ENCODE measurements at regions not wholly inside any gene's neighbourhood (a gene's known extent, or its start where the extent isn't known, plus 50 kb on each side); places are given as distances from the start of the nearest gene placed in this dataset.

DNA sequence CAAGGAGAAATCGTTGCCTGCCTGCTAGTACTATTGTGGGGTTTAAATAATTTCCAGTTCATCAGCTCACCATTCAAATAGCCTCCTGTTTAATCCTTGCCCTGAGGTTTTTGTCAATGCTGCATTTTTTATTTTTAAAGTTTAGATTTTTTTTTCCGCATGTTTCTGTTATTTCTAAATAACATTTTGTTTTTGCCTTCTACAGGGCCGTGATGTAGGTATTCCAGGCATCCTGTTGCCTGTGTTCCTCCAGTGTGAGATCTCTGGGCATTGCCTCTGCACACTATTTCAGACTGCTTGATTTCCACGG lies 124.3 kb downstream of the HSD17B3 start:
- TF ChIP-seq, protein P1, sequence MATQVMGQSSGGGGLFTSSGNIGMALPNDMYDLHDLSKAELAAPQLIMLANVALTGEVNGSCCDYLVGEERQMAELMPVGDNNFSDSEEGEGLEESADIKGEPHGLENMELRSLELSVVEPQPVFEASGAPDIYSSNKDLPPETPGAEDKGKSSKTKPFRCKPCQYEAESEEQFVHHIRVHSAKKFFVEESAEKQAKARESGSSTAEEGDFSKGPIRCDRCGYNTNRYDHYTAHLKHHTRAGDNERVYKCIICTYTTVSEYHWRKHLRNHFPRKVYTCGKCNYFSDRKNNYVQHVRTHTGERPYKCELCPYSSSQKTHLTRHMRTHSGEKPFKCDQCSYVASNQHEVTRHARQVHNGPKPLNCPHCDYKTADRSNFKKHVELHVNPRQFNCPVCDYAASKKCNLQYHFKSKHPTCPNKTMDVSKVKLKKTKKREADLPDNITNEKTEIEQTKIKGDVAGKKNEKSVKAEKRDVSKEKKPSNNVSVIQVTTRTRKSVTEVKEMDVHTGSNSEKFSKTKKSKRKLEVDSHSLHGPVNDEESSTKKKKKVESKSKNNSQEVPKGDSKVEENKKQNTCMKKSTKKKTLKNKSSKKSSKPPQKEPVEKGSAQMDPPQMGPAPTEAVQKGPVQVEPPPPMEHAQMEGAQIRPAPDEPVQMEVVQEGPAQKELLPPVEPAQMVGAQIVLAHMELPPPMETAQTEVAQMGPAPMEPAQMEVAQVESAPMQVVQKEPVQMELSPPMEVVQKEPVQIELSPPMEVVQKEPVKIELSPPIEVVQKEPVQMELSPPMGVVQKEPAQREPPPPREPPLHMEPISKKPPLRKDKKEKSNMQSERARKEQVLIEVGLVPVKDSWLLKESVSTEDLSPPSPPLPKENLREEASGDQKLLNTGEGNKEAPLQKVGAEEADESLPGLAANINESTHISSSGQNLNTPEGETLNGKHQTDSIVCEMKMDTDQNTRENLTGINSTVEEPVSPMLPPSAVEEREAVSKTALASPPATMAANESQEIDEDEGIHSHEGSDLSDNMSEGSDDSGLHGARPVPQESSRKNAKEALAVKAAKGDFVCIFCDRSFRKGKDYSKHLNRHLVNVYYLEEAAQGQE (IDR thresholded peaks at IDR 0.05; ENCODE audit: borderline replicate concordance) = no peak
- TF ChIP-seq EP300 (conservative IDR thresholded peaks at IDR 0.05; ENCODE audit: poor library complexity, severe bottlenecking) = no peak
- TF ChIP-seq MXI1 (conservative IDR thresholded peaks at IDR 0.05; ENCODE audit: poor library complexity, severe bottlenecking) = no peak
- TF ChIP-seq SMC3 (conservative IDR thresholded peaks at IDR 0.05; ENCODE audit: poor library complexity) = no peak
- TF ChIP-seq EZH2 (IDR thresholded peaks at IDR 0.05; ENCODE audit: borderline replicate concordance, insufficient read depth, low read length, poor library complexity, severe bottlenecking) = no peak
- TF ChIP-seq, protein P2, sequence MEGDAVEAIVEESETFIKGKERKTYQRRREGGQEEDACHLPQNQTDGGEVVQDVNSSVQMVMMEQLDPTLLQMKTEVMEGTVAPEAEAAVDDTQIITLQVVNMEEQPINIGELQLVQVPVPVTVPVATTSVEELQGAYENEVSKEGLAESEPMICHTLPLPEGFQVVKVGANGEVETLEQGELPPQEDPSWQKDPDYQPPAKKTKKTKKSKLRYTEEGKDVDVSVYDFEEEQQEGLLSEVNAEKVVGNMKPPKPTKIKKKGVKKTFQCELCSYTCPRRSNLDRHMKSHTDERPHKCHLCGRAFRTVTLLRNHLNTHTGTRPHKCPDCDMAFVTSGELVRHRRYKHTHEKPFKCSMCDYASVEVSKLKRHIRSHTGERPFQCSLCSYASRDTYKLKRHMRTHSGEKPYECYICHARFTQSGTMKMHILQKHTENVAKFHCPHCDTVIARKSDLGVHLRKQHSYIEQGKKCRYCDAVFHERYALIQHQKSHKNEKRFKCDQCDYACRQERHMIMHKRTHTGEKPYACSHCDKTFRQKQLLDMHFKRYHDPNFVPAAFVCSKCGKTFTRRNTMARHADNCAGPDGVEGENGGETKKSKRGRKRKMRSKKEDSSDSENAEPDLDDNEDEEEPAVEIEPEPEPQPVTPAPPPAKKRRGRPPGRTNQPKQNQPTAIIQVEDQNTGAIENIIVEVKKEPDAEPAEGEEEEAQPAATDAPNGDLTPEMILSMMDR (IDR thresholded peaks at IDR 0.05; ENCODE audit: poor library complexity, severe bottlenecking) = no peak
- no peak for TF ChIP-seq TAF1 (IDR thresholded peaks at IDR 0.05; ENCODE audit: low read depth)
- no peak for TF ChIP-seq POLR2AphosphoS5 (IDR thresholded peaks at IDR 0.05)
- TF ChIP-seq RAD21 (conservative IDR thresholded peaks at IDR 0.05) = no peak
- Histone ChIP-seq H3K9me3 (ENCODE audit: low read length) (no peaks in the 10 kb centered on the region), H4K20me1 (ENCODE audit: insufficient read depth) (no peaks in the 10 kb centered on the region), H3K36me3 (ENCODE audit: insufficient read depth, low read length) (no peaks in the 10 kb centered on the region), H3K27ac (ENCODE audit: low read length) (no peak overlapping the region), H3K27me3 (ENCODE audit: insufficient read depth, low read depth, low read length) (no peaks in the 10 kb centered on the region), H3K9me2 (ENCODE audit: insufficient read depth, low read length) (no peaks in the 10 kb centered on the region), H2AFZ (ENCODE audit: low read depth, low read length) (no peak overlapping the region), H3K4me3 (ENCODE audit: low read length) (no peak overlapping the region), H3F3A (ENCODE audit: insufficient read depth, low read length, poor library complexity, severe bottlenecking) (no peaks in the 10 kb centered on the region), H3K4me2 (ENCODE audit: low read length) (no peak overlapping the region), H3K9ac (ENCODE audit: low read length) (no peak overlapping the region), H3K79me2 (replicated peaks; ENCODE audit: insufficient read depth, low read length) (no peaks in the 10 kb centered on the region)

DNA sequence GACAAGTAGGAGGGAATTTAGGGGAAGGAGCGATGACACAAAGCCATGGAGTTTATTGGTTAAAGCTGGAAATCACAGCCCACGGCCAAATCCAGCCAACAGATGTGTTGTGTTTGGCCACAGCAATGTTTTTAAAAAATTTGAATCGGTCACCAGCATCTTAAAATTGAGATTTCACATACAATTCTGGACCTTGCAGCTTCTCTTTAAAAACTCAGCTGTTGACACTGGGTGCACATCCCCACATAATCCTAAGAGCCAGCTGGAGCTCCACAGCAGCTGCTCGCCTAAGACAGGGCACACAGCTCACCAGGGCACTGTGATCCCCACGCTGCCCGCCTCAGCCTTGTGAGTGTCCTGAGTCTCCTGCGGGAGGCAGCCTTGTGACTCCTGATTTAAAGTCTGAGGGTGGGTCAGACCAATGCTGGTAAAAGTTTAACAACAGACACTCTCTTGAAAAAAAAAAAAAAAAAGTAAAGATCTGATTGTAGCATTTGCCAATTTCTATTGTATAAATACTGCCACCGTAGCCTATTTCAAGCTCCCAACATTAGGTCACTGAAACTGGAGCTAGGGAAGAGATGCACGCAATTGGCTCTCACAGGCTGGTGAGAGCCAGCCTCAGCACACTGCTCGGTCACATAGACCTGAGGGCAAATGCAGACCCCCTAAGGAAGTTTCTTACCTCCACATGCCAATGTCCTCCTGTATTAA lies 124.8 kb downstream of the HSD17B3 start:
- H3K4me2 ChIP-seq (ENCODE audit: low read length) = no peak overlapping the region
- H3K4me3 ChIP-seq (ENCODE audit: low read length) = no peak overlapping the region
- no peak for TF ChIP-seq EP300 (conservative IDR thresholded peaks at IDR 0.05; ENCODE audit: poor library complexity, severe bottlenecking)
- no peak for TF ChIP-seq RAD21 (conservative IDR thresholded peaks at IDR 0.05)
- TF ChIP-seq TAF1 (IDR thresholded peaks at IDR 0.05; ENCODE audit: low read depth) = no peak
- no peak overlapping the region for H2AFZ ChIP-seq (ENCODE audit: low read depth, low read length)
- H4K20me1 ChIP-seq (ENCODE audit: insufficient read depth) = no peaks in the 10 kb centered on the region
- H3K9ac ChIP-seq (ENCODE audit: low read length) = no peak overlapping the region
- no peaks in the 10 kb centered on the region for H3K9me3 ChIP-seq (ENCODE audit: low read length)
- H3K27ac ChIP-seq (ENCODE audit: low read length) = no peak overlapping the region
- no peaks in the 10 kb centered on the region for H3K36me3 ChIP-seq (ENCODE audit: insufficient read depth, low read length)
- no peaks in the 10 kb centered on the region for H3F3A ChIP-seq (ENCODE audit: insufficient read depth, low read length, poor library complexity, severe bottlenecking)
- H3K79me2 ChIP-seq (replicated peaks; ENCODE audit: insufficient read depth, low read length) = no peaks in the 10 kb centered on the region
- H3K9me2 ChIP-seq (ENCODE audit: insufficient read depth, low read length) = no peaks in the 10 kb centered on the region
- no peaks in the 10 kb centered on the region for H3K27me3 ChIP-seq (ENCODE audit: insufficient read depth, low read depth, low read length)

Measured in neural cell (in vitro differentiated cells).